Astrocyte (in vitro differentiated cells and primary cell): ENCODE measurements at regions not wholly inside any gene's neighbourhood (a gene's known extent, or its start where the extent isn't known, plus 50 kb on each side); places are given as distances from the start of the nearest gene placed in this dataset.

ENCODE experiments used
- DNase-seq: peaks from one replicate; pipeline ENCODE4 v3.0.0-alpha.2; 2010; ENCODE audit warnings: low read depth
- FAIRE-seq: peaks from 2 replicates; lab custom pipeline; 2011; peaks lifted over from hg19 to GRCh38; lab: Jason Lieb, UNC
- H2AFZ ChIP-seq: 2 replicates; pipeline ENCODE4 v1.6.0; 2012; ENCODE audit warnings: low read depth, low read length, inconsistent platforms
- H3K27ac ChIP-seq: 2 replicates; pipeline ENCODE4 v1.5.1; 2011; ENCODE audit warnings: low read depth, low read length, inconsistent platforms
- H3K27me3 ChIP-seq: 2 replicates; pipeline ENCODE4 v1.6.0; 2011; ENCODE audit warnings: low read length, inconsistent platforms; ENCODE audit not compliant: insufficient read depth
- H3K36me3 ChIP-seq: 2 replicates; pipeline ENCODE4 v1.5.1; 2011; ENCODE audit warnings: low read length, inconsistent platforms; ENCODE audit not compliant: insufficient read depth
- H3K4me1 ChIP-seq: 2 replicates; pipeline ENCODE4 v1.5.1; 2011; ENCODE audit warnings: low read length, inconsistent platforms; ENCODE audit not compliant: insufficient read depth
- H3K4me2 ChIP-seq: 2 replicates; pipeline ENCODE4 v1.6.0; 2012; ENCODE audit warnings: low read length, inconsistent platforms
- H3K4me3 ChIP-seq: 2 replicates; pipeline ENCODE4 v1.5.1; 2011; ENCODE audit warnings: low read depth, mild to moderate bottlenecking, low read length, inconsistent platforms; ENCODE audit not compliant: insufficient read depth
- H3K79me2 ChIP-seq: 2 replicates; pipeline ENCODE4 v1.6.0; 2012; ENCODE audit warnings: mild to moderate bottlenecking, low read length, inconsistent platforms; ENCODE audit not compliant: insufficient read depth
- H3K9ac ChIP-seq: 2 replicates; pipeline ENCODE4 v1.6.0; 2012; ENCODE audit warnings: mild to moderate bottlenecking, low read length, inconsistent platforms
- H3K9me3 ChIP-seq: 2 replicates; pipeline ENCODE4 v1.5.1; 2012; ENCODE audit warnings: low read depth, mild to moderate bottlenecking, low read length, inconsistent platforms; ENCODE audit not compliant: insufficient read depth
- H4K20me1 ChIP-seq: 2 replicates; pipeline ENCODE4 v1.6.0; 2012; ENCODE audit warnings: low read length, inconsistent platforms; ENCODE audit not compliant: insufficient read depth
- H3K27ac Mint-ChIP-seq: one replicate; pipeline ENCODE4 v1.8.0; 2021; ENCODE audit warnings: mild to moderate bottlenecking, mixed read lengths; ENCODE audit not compliant: unreplicated experiment
- H3K27me3 Mint-ChIP-seq: one replicate; pipeline ENCODE4 v1.8.0; 2021; ENCODE audit warnings: low read depth, mixed read lengths; ENCODE audit not compliant: unreplicated experiment
- H3K36me3 Mint-ChIP-seq: one replicate; pipeline ENCODE4 v1.8.0; 2021; ENCODE audit warnings: low read depth, mixed read lengths; ENCODE audit not compliant: unreplicated experiment
- H3K4me1 Mint-ChIP-seq: one replicate; pipeline ENCODE4 v1.8.0; 2021; ENCODE audit warnings: low read depth, mixed read lengths; ENCODE audit not compliant: unreplicated experiment
- H3K4me3 Mint-ChIP-seq: one replicate; pipeline ENCODE4 v1.8.0; 2021; ENCODE audit warnings: mild to moderate bottlenecking, moderate library complexity, mixed read lengths; ENCODE audit not compliant: unreplicated experiment
- H3K9me3 Mint-ChIP-seq: one replicate; pipeline ENCODE4 v1.8.0; 2021; ENCODE audit warnings: mild to moderate bottlenecking, mixed read lengths; ENCODE audit not compliant: unreplicated experiment
- EZH2 ChIP-seq: IDR thresholded peaks from 2 replicates; pipeline ENCODE4 v1.6.1; 2012; ENCODE audit warnings: mild to moderate bottlenecking, low read length, inconsistent platforms; ENCODE audit not compliant: insufficient read depth
- TF ChIP-seq, protein P1 (sequence below): IDR thresholded peaks from 2 replicates; pipeline ENCODE4 v1.5.1; 2011; ENCODE audit warnings: low read depth, mild to moderate bottlenecking, inconsistent platforms, low read length, moderate library complexity; ENCODE audit not compliant: insufficient read depth

GRCh38 chr1:80646053-80646452, 1154.7 kb upstream of the ADGRL2 start:
- Histone ChIP-seq H4K20me1 (no peaks in the 10 kb centered on the region), H3K36me3 (no peaks in the 10 kb centered on the region), H2AFZ (no peak overlapping the region), H3K27me3 (no peaks in the 10 kb centered on the region), H3K4me3 (no peak overlapping the region), H3K79me2 (no peaks in the 10 kb centered on the region), H3K27ac (no peak overlapping the region), H3K9ac (no peak overlapping the region), H3K4me2 (no peak overlapping the region), H3K4me1 (no peaks in the 10 kb centered on the region), H3K9me3 (no peaks in the 10 kb centered on the region)
- Mint-ChIP-seq H3K36me3 (no peaks in the 10 kb centered on the region), H3K4me1 (no peaks in the 10 kb centered on the region), H3K27me3 (no peaks in the 10 kb centered on the region), H3K4me3 (no peak overlapping the region), H3K9me3 (no peaks in the 10 kb centered on the region), H3K27ac (no peak overlapping the region)
- FAIRE-seq (no peak), DNase-seq (no peak)
- TF ChIP-seq, protein P1, sequence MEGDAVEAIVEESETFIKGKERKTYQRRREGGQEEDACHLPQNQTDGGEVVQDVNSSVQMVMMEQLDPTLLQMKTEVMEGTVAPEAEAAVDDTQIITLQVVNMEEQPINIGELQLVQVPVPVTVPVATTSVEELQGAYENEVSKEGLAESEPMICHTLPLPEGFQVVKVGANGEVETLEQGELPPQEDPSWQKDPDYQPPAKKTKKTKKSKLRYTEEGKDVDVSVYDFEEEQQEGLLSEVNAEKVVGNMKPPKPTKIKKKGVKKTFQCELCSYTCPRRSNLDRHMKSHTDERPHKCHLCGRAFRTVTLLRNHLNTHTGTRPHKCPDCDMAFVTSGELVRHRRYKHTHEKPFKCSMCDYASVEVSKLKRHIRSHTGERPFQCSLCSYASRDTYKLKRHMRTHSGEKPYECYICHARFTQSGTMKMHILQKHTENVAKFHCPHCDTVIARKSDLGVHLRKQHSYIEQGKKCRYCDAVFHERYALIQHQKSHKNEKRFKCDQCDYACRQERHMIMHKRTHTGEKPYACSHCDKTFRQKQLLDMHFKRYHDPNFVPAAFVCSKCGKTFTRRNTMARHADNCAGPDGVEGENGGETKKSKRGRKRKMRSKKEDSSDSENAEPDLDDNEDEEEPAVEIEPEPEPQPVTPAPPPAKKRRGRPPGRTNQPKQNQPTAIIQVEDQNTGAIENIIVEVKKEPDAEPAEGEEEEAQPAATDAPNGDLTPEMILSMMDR = no peak
- TF ChIP-seq EZH2 = no peak

- TF ChIP-seq EZH2 = no peak
- TF ChIP-seq, protein P1 = no peak
- no peak overlapping the region for H3K9ac ChIP-seq
- H3K4me3 Mint-ChIP-seq = no peak overlapping the region
Measured at GRCh38 chr1:80645621-80646020, 1155.1 kb upstream of the ADGRL2 start.

DNA sequence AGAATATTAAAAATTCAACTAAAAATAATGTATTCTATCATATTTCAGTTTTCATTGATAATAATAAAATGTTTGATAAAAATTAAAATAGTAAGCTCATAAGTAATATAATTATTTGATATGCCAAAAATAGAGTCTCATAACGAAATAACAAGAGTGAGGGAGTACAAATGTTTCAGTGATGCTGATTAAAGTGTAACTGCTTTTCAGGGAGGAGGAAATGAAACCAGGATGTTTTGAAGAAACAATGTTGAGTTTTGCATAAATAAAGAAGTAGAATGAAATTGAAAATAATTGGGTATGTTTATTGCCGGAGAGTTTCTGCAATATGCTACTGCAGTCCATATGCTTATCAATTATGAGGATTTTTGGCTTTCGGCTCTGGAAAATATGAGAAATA, 1159.8 kb upstream of the ADGRL2 start:
- TF ChIP-seq EZH2 = no peak
- TF ChIP-seq, protein P1 = no peak
- H3K36me3 Mint-ChIP-seq = no peaks in the 10 kb centered on the region
- no peak overlapping the region for H3K27ac Mint-ChIP-seq
- Histone ChIP-seq H3K36me3 (no peaks in the 10 kb centered on the region), H3K4me2 (no peak overlapping the region), H3K4me1 (no peaks in the 10 kb centered on the region), H3K9me3 (no peaks in the 10 kb centered on the region), H3K27me3 (no peaks in the 10 kb centered on the region), H4K20me1 (no peaks in the 10 kb centered on the region), H3K27ac (no peak overlapping the region), H2AFZ (no peak overlapping the region), H3K9ac (no peak overlapping the region), H3K79me2 (no peaks in the 10 kb centered on the region), H3K4me3 (no peak overlapping the region)
- no peaks in the 10 kb centered on the region for H3K4me1 Mint-ChIP-seq
- H3K27me3 Mint-ChIP-seq = no peaks in the 10 kb centered on the region
- FAIRE-seq = no peak
- H3K9me3 Mint-ChIP-seq = no peaks in the 10 kb centered on the region
- no peak for DNase-seq
- no peak overlapping the region for H3K4me3 Mint-ChIP-seq

More at GRCh38 chr1:80645621-80646020, 1155.1 kb upstream of the ADGRL2 start:
- Mint-ChIP-seq H3K27me3 (no peaks in the 10 kb centered on the region), H3K4me1 (no peaks in the 10 kb centered on the region), H3K36me3 (no peaks in the 10 kb centered on the region), H3K27ac (no peak overlapping the region), H3K9me3 (no peaks in the 10 kb centered on the region)
- Histone ChIP-seq H3K9me3 (no peaks in the 10 kb centered on the region), H2AFZ (no peak overlapping the region), H3K36me3 (no peaks in the 10 kb centered on the region), H3K27me3 (no peaks in the 10 kb centered on the region), H3K4me1 (no peaks in the 10 kb centered on the region), H3K27ac (no peak overlapping the region), H3K4me3 (no peak overlapping the region), H3K4me2 (no peak overlapping the region), H3K79me2 (no peaks in the 10 kb centered on the region), H4K20me1 (no peaks in the 10 kb centered on the region)
- DNase-seq (no peak), FAIRE-seq (no peak)
